Natural killer cell (primary cell): ENCODE measurements at regions not wholly inside any gene's neighbourhood (a gene's known extent, or its start where the extent isn't known, plus 50 kb on each side); places are given as distances from the start of the nearest gene placed in this dataset.

Experiments
- ATAC-seq, 3 donors: fragments of 150-1000 bp in 2 of 3; fragments of 200-7000 bp in 1 of 3; cut with Tn5 transposase; 1 replicate in 1 of 3; 2 replicates in 2 of 3; pipeline ENCODE4 v1.10.0; 2021; ENCODE audit warnings: mild to moderate bottlenecking in 2 of 3, moderate library complexity in 2 of 3
- DNase-seq, 2 donors: peaks; one replicate each; pipeline versions ENCODE4 v3.0.0 to v3.0.0-alpha.2; 2013 to 2021; ENCODE audit warnings: mixed read lengths in 1 of 2
- H3K27ac ChIP-seq: one replicate; pipeline ENCODE4 v1.5.1; 2013; ENCODE audit warnings: mild to moderate bottlenecking, low read length
- H3K27me3 ChIP-seq: one replicate; pipeline ENCODE4 v1.6.1; 2013; ENCODE audit warnings: low read length; ENCODE audit not compliant: control insufficient read depth, insufficient read depth
- H3K36me3 ChIP-seq: one replicate; pipeline ENCODE4 v1.6.1; 2013; ENCODE audit warnings: low read length; ENCODE audit not compliant: control insufficient read depth, insufficient read depth
- H3K4me1 ChIP-seq: one replicate; pipeline ENCODE4 v1.6.1; 2013; ENCODE audit warnings: low read length; ENCODE audit not compliant: control insufficient read depth, insufficient read depth
- H3K4me3 ChIP-seq: one replicate; pipeline ENCODE4 v1.5.1; 2013; ENCODE audit warnings: low read length
- H3K9me3 ChIP-seq: one replicate; pipeline ENCODE4 v1.6.1; 2013; ENCODE audit warnings: low read length; ENCODE audit not compliant: control insufficient read depth, insufficient read depth
- H3K27ac Mint-ChIP-seq, 2 donors: one replicate each; pipeline ENCODE4 v1.8.0; 2022; ENCODE audit warnings: mild to moderate bottlenecking in 2 of 2, mixed read lengths in 2 of 2, moderate library complexity in 1 of 2
- H3K27me3 Mint-ChIP-seq, 2 donors: one replicate each; pipeline ENCODE4 v1.8.0; 2022; ENCODE audit warnings: low read depth in 2 of 2, mixed read lengths in 2 of 2
- H3K36me3 Mint-ChIP-seq: one replicate; pipeline ENCODE4 v1.8.0; 2022; ENCODE audit warnings: mixed read lengths
- H3K4me1 Mint-ChIP-seq, 2 donors: one replicate each; pipeline ENCODE4 v1.8.0; 2022; ENCODE audit warnings: mixed read lengths in 2 of 2
- H3K4me3 Mint-ChIP-seq: one replicate; pipeline ENCODE4 v1.8.0; 2022; ENCODE audit warnings: mild to moderate bottlenecking, moderate library complexity, mixed read lengths
- H3K9me3 Mint-ChIP-seq, 2 donors: one replicate each; pipeline ENCODE4 v1.8.0; 2022; ENCODE audit warnings: mixed read lengths in 2 of 2
- CTCF ChIP-seq: fragments of 200-600 bp; IDR thresholded peaks from one replicate; pipeline ENCODE4 v1.8.0; 2022; ENCODE audit warnings: antibody characterized with exemption
- WGBS: methylation state at CpG from one replicate; pipeline ENCODE4 v1.1.7; 2013; ENCODE audit warnings: missing lambda C conversion rate; ENCODE audit not compliant: insufficient coverage; 5-methylcytosine and 5-hydroxymethylcytosine counted together
- intact Hi-C: fragments of 100-400 bp; cut with micrococcal nuclease; formaldehyde crosslinking; loops from one replicate; pipeline ENCODE4 v1.14.2; 2022

- Histone ChIP-seq H3K4me3 (no peak overlapping the region), H3K4me1 (no peaks in the 10 kb centered on the region), H3K36me3 (no peaks in the 10 kb centered on the region), H3K27ac (no peak overlapping the region), H3K9me3 (no peaks in the 10 kb centered on the region), H3K27me3 (no peaks in the 10 kb centered on the region)
- Mint-ChIP-seq H3K4me3 (no peak overlapping the region), H3K9me3 (peaks cover 5 to 10% of the 10 kb centered on the region in 2 donors), H3K27ac (no peak overlapping the region), H3K4me1 (no peaks in the 10 kb centered on the region), H3K27me3 (no peaks in the 10 kb centered on the region), H3K36me3 (no peaks in the 10 kb centered on the region)
- intact Hi-C loops, result no loop called here
- no peak for ATAC-seq
- WGBS, result 93% methylated on average over 6 of the region's 6 CpGs
- no peak for TF ChIP-seq CTCF
- no peak for DNase-seq
Observed at GRCh38 chr13:104372095-104372655, 1306.0 kb upstream of the SLC10A2 start.

- Mint-ChIP-seq H3K9me3 (peaks cover 9 to 11% of the 10 kb centered on the region in 2 donors), H3K4me3 (no peak overlapping the region), H3K27ac (no peak overlapping the region), H3K36me3 (no peaks in the 10 kb centered on the region), H3K4me1 (no peaks in the 10 kb centered on the region), H3K27me3 (no peaks in the 10 kb centered on the region)
- DNase-seq (no peak), ATAC-seq (no peak)
- Histone ChIP-seq H3K4me3 (no peak overlapping the region), H3K4me1 (no peaks in the 10 kb centered on the region), H3K36me3 (no peaks in the 10 kb centered on the region), H3K27me3 (no peaks in the 10 kb centered on the region), H3K27ac (no peak overlapping the region), H3K9me3 (no peaks in the 10 kb centered on the region)
- TF ChIP-seq CTCF, result no peak
- intact Hi-C loops, result no loop called here
- 84% methylated on average over 2 of the region's 2 CpGs for WGBS
Observed at GRCh38 chr13:104365430-104365829, 1299.2 kb upstream of the SLC10A2 start.

- Histone ChIP-seq H3K27ac (no peak overlapping the region), H3K36me3 (no peaks in the 10 kb centered on the region), H3K4me3 (no peak overlapping the region), H3K27me3 (no peaks in the 10 kb centered on the region), H3K4me1 (no peaks in the 10 kb centered on the region), H3K9me3 (no peaks in the 10 kb centered on the region)
- 84% methylated on average over 5 of the region's 9 CpGs for WGBS
- H3K36me3 Mint-ChIP-seq, result no peaks in the 10 kb centered on the region
- H3K27ac Mint-ChIP-seq, result no peak overlapping the region
- ATAC-seq (no peak), DNase-seq (no peak)
- H3K4me3 Mint-ChIP-seq, result no peak overlapping the region
- TF ChIP-seq CTCF, result no peak
- intact Hi-C loops, result no loop called here
- H3K4me1 Mint-ChIP-seq, result no peaks in the 10 kb centered on the region
- peaks cover 8 to 11% of the 10 kb centered on the region in 2 donors for H3K9me3 Mint-ChIP-seq
- no peaks in the 10 kb centered on the region for H3K27me3 Mint-ChIP-seq
Observed at GRCh38 chr13:104357672-104358354, 1291.6 kb upstream of the SLC10A2 start.

GRCh38 chr13:104357174-104357573, 1291.0 kb upstream of the SLC10A2 start:
- ATAC-seq (no peak), DNase-seq (no peak)
- Mint-ChIP-seq H3K36me3 (no peaks in the 10 kb centered on the region), H3K4me3 (no peak overlapping the region), H3K27me3 (no peaks in the 10 kb centered on the region), H3K4me1 (no peaks in the 10 kb centered on the region), H3K27ac (no peak overlapping the region), H3K9me3 (peaks cover 11% of the 10 kb centered on the region in 2 donors)
- 87% methylated on average over 5 of the region's 5 CpGs for WGBS
- Histone ChIP-seq H3K4me1 (no peaks in the 10 kb centered on the region), H3K9me3 (peaks cover under 1% of the 10 kb centered on the region), H3K27me3 (no peaks in the 10 kb centered on the region), H3K36me3 (no peaks in the 10 kb centered on the region), H3K4me3 (no peak overlapping the region), H3K27ac (no peak overlapping the region)
- no peak for TF ChIP-seq CTCF
- intact Hi-C loops, result no loop called here
